Common myeloid progenitor, CD34-positive (primary cell): ENCODE measurements at regions not wholly inside any gene's neighbourhood (a gene's known extent, or its start where the extent isn't known, plus 50 kb on each side); places are given as distances from the start of the nearest gene placed in this dataset.
A peak's percentile ranks its signal among the peaks of the same experiment; 100 is the strongest.

Experiments
- CTCF ChIA-PET: fragments of 350-600 bp; sonication (Branson Sonifier 250); formaldehyde crosslinking; loops from one replicate; lab custom pipeline; 2021; ENCODE audit warnings: antibody characterized with exemption; lab: Charles Lee
- POLR2A ChIA-PET: fragments of 350-600 bp; sonication (Branson Sonifier 250); formaldehyde crosslinking; loops from one replicate; lab custom pipeline; 2021; ENCODE audit warnings: antibody characterized with exemption; lab: Charles Lee
- DNase-seq, 3 donors: peaks; one replicate each; pipeline versions ENCODE4 v3.0.0 to v3.0.0-alpha.2; 2013
- H3K27ac ChIP-seq, 2 experiments: 1 replicate in 1 of 2; 2 replicates in 1 of 2; pipeline ENCODE4 v1.7.0; 2013; ENCODE audit warnings: inconsistent platforms in 2 of 2, low read length in 2 of 2, mild to moderate bottlenecking in 2 of 2, low read depth in 1 of 2, moderate library complexity in 1 of 2; ENCODE audit not compliant: severe bottlenecking in 2 of 2, insufficient read depth in 1 of 2, poor library complexity in 1 of 2
- H3K27me3 ChIP-seq, 5 experiments: replicated peaks in 2 of 5; 1 replicate in 3 of 5; 2 replicates in 2 of 5; pipeline versions ENCODE4 v1.6.1 to v1.7.0; 2013; ENCODE audit warnings: low read length in 4 of 5, mild to moderate bottlenecking in 2 of 5, moderate library complexity in 2 of 5, inconsistent platforms in 1 of 5; ENCODE audit not compliant: insufficient read depth in 5 of 5, control insufficient read depth in 4 of 5
- H3K36me3 ChIP-seq, 4 experiments: 1 replicate in 2 of 4; 2 replicates in 2 of 4; pipeline versions ENCODE4 v1.6.1 to v1.7.0; 2013; ENCODE audit warnings: low read length in 3 of 4, control low read depth in 1 of 4, mild to moderate bottlenecking in 1 of 4; ENCODE audit not compliant: control insufficient read depth in 4 of 4, insufficient read depth in 4 of 4
- H3K4me1 ChIP-seq, 4 experiments: 1 replicate in 3 of 4; 2 replicates in 1 of 4; pipeline versions ENCODE4 v1.6.1 to v1.7.1; 2013; ENCODE audit warnings: low read length in 3 of 4, mild to moderate bottlenecking in 3 of 4, control low read depth in 1 of 4, inconsistent platforms in 1 of 4, moderate library complexity in 1 of 4; ENCODE audit not compliant: control insufficient read depth in 4 of 4, insufficient read depth in 4 of 4; ENCODE audit errors: control extremely low read depth in 1 of 4
- H3K4me3 ChIP-seq, 7 experiments: 1 replicate in 4 of 7; 2 replicates in 3 of 7; pipeline versions ENCODE4 v1.5.1 to v1.7.0; 2013; ENCODE audit warnings: mild to moderate bottlenecking in 7 of 7, low read length in 6 of 7, moderate library complexity in 6 of 7, inconsistent platforms in 2 of 7, low read depth in 2 of 7, control low read depth in 1 of 7; ENCODE audit not compliant: insufficient read depth in 4 of 7, control insufficient read depth in 1 of 7; ENCODE audit errors: extremely low read depth in 1 of 7
- H3K9me3 ChIP-seq, 5 experiments: 1 replicate in 4 of 5; 2 replicates in 1 of 5; pipeline versions ENCODE4 v1.6.1 to v1.7.1; 2013; ENCODE audit warnings: low read length in 4 of 5, mild to moderate bottlenecking in 2 of 5, inconsistent platforms in 1 of 5, low read depth in 1 of 5, moderate library complexity in 1 of 5; ENCODE audit not compliant: control insufficient read depth in 4 of 5, insufficient read depth in 2 of 5; ENCODE audit errors: control extremely low read depth in 1 of 5
- WGBS: methylation state at CpG from one replicate; pipeline ENCODE4 v1.1.5; 2013; ENCODE audit not compliant: insufficient coverage; 5-methylcytosine and 5-hydroxymethylcytosine counted together

DNA sequence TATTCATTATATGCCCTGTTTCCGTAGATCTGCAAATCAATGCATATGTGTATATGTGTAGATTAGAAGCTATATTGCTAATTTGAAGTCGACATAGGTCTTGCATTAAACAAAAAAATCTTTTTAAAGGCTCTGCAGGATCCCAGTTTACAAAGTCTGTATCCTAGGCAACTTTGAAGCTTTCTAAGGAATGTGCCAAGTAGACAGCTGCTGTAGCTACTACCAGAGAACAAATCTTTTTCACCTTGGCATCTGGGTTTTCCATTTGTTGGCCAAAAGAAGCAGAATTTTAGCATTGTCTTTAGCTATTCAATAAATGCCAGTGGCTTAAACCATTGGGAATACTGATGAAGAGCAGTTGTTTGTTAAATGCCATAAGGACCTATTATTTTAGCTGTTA is 88.0 kb downstream of the NAA11 start:
- no peaks in the 10 kb centered on the region for H3K27me3 ChIP-seq
- 50% methylated on average over 2 of the region's 2 CpGs for WGBS
- POLR2A ChIA-PET, result no interaction called here
- H3K4me3 ChIP-seq, result no peak overlapping the region
- peaks cover 0 to 4% (median 0%) of the 10 kb centered on the region in 5 experiments for H3K9me3 ChIP-seq
- H3K27ac ChIP-seq, result no peak overlapping the region
- H3K36me3 ChIP-seq, result no peaks in the 10 kb centered on the region
- no peaks in the 10 kb centered on the region for H3K4me1 ChIP-seq
- CTCF ChIA-PET, result interaction anchor here (1.2 to 1.5 kb wide), 3 partner anchors 9 to 338 kb away, joined by 3 to 4 read pairs (median 3); no protein-coding TSS in a partner anchor
- DNase-seq, result no peak

GRCh38 chr4:79236785-79237184 is 89.1 kb downstream of the NAA11 start:
- Histone ChIP-seq H3K9me3 (peaks cover 0 to 4% (median 0%) of the 10 kb centered on the region in 5 experiments), H3K36me3 (no peaks in the 10 kb centered on the region), H3K27me3 (no peaks in the 10 kb centered on the region), H3K4me1 (no peaks in the 10 kb centered on the region), H3K27ac (no peak overlapping the region), H3K4me3 (no peak overlapping the region)
- 100% methylated on average over 1 of the region's 1 CpG for WGBS
- DNase-seq, result no peak
- CTCF ChIA-PET, result interaction anchor here (0.8 to 1.5 kb wide), 4 partner anchors 12 to 339 kb away, joined by 3 to 4 read pairs (median 3); no protein-coding TSS in a partner anchor
- POLR2A ChIA-PET, result no interaction called here

DNA sequence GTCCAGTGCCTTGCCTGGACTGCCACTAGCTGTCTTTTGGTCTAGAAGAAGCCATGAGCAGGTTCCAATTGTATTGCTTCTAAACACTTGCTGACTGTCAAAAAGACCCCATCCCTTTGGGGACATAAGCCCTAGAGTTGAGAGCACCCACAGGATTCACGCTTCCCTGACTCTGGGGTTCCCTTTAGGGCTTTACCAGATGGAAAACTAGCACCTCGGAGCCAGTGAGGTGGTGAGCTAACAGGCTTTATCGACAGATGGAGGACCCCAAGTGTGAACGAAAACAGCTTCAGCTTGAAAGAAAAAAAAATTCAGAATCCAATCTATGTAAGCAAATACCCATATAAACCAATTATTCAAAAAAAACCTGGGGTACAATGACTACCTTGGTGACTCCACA is 90.8 kb downstream of the NAA11 start:
- ChIA-PET CTCF (no interaction called here), POLR2A (no interaction called here)
- H3K27me3 ChIP-seq, result no peaks in the 10 kb centered on the region
- no peak overlapping the region for H3K4me3 ChIP-seq
- H3K9me3 ChIP-seq, result peaks cover 0 to 4% (median 0%) of the 10 kb centered on the region in 5 experiments
- DNase-seq, result no peak
- H3K4me1 ChIP-seq, result no peaks in the 10 kb centered on the region
- H3K36me3 ChIP-seq, result no peaks in the 10 kb centered on the region
- H3K27ac ChIP-seq, result no peak overlapping the region
- WGBS, result 100% methylated on average over 3 of the region's 4 CpGs

DNA sequence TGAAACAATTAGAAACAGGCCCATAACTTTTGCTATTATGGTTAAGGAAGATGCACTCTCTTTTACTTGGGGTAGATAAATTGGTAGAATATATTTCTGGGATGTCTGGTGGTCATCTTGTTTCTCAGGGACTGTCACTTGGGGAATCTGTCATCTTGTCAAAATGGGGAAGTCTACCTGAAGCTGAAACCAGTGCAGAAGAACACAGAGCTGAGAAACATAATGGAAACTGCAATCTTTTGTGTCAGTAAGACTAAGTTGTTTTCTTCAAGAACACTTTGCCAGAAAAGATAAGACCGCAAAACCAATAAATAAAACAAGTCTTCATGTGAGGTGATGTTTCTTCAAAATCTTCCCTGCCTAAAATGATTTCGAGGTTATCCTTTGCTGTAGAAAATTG is 92.0 kb downstream of the NAA11 start:
- H3K27ac ChIP-seq, result no peak overlapping the region
- POLR2A ChIA-PET, result no interaction called here
- DNase-seq, result no peak
- no peaks in the 10 kb centered on the region for H3K4me1 ChIP-seq
- CTCF ChIA-PET, result no interaction called here
- WGBS, result no CpG with 5 or more reads among the region's 2 CpGs
- H3K36me3 ChIP-seq, result no peaks in the 10 kb centered on the region
- H3K27me3 ChIP-seq, result no peaks in the 10 kb centered on the region
- no peak overlapping the region for H3K4me3 ChIP-seq
- peaks cover 0 to 4% (median 0%) of the 10 kb centered on the region in 5 experiments for H3K9me3 ChIP-seq

DNA sequence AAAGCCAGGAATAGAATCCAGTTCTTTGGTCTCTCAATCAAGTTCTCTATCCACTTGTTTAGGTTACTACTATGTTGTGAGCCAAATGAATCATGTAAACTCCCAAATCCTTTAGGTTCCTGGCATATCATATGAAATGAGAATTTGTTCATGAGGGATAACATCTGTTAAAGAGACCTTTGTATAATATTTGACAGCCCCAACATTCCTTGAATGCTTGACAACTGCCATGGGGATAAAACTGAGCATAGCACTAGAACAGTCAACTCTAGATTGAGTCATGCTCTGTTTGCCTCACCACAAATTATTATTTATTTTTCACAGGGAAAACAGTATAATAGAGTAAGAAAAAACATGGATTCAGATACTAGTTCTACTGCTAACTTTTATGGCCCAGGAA is 93.3 kb downstream of the NAA11 start:
- H3K4me1 ChIP-seq, result no peaks in the 10 kb centered on the region
- no peak overlapping the region for H3K4me3 ChIP-seq
- CTCF ChIA-PET, result no interaction called here
- no peak for DNase-seq
- H3K36me3 ChIP-seq, result no peaks in the 10 kb centered on the region
- peaks cover 0 to 4% (median under 1%) of the 10 kb centered on the region in 5 experiments for H3K9me3 ChIP-seq
- no peak overlapping the region for H3K27ac ChIP-seq
- POLR2A ChIA-PET, result no interaction called here
- no peaks in the 10 kb centered on the region for H3K27me3 ChIP-seq

DNA sequence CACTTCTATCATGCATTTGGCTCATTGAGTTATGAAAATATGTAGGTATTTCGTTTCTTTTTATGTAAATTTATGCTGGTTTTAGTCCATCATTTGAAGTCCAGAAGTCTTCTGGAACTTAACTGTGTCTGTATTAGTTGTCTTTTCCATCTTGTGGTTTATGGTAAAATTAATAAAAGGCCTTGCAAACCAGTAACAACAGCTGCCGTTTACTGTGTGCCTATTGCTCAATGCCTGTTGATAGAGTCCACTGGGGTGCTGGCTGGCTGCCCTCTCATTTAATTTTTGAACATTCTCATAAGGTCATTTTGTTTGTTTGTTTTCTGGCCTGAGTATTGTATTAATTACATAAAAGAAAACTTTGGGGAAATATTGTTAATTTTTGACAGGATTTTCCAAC is 98.0 kb downstream of the NAA11 start:
- 100% methylated on average over 1 of the region's 2 CpGs for WGBS
- no peaks in the 10 kb centered on the region for H3K27me3 ChIP-seq
- no peak for DNase-seq
- no peaks in the 10 kb centered on the region for H3K4me1 ChIP-seq
- ChIA-PET POLR2A (no interaction called here), CTCF (no interaction called here)
- H3K27ac ChIP-seq, result no peak overlapping the region
- no peak overlapping the region for H3K4me3 ChIP-seq
- no peaks in the 10 kb centered on the region for H3K36me3 ChIP-seq
- peaks cover 0 to 2% (median 0%) of the 10 kb centered on the region in 5 experiments for H3K9me3 ChIP-seq

- Histone ChIP-seq H3K36me3 (no peaks in the 10 kb centered on the region), H3K27ac (no peak overlapping the region), H3K9me3 (peaks cover 0 to 3% (median 0%) of the 10 kb centered on the region in 5 experiments), H3K4me1 (no peaks in the 10 kb centered on the region), H3K4me3 (no peak overlapping the region), H3K27me3 (no peaks in the 10 kb centered on the region)
- DNase-seq, result peak in 1 of 3 donors; percentile 29
- 33% methylated on average over 3 of the region's 3 CpGs for WGBS
- ChIA-PET POLR2A (no interaction called here), CTCF (interaction anchor here (1.0 to 1.2 kb wide), 3 partner anchors 12 to 17 kb away, joined by 3 to 4 read pairs (median 3); no protein-coding TSS in a partner anchor)
Observed at GRCh38 chr4:79225360-79225759, 100.5 kb downstream of the NAA11 start.
